ENCODE measurements at regions not wholly inside any gene's neighbourhood (a gene's known extent, or its start where the extent isn't known, plus 50 kb on each side); places are given as distances from the start of the nearest gene placed in this dataset.

GRCh38 chr2:13581471-13581870 lies 864.7 kb downstream of the TRIB2 start:
- TF ChIP-seq CTCF (IDR thresholded peaks at IDR 0.05 in 4 of 5, conservative IDR thresholded peaks at IDR 0.05 in 1 of 5) (no peak), POLR2A (IDR thresholded peaks at IDR 0.05) (no peak)

All from gastrocnemius medialis (tissue), 4 donors.